DOHH2 (cell line): ENCODE measurements at regions not wholly inside any gene's neighbourhood (a gene's known extent, or its start where the extent isn't known, plus 50 kb on each side); places are given as distances from the start of the nearest gene placed in this dataset.

ENCODE experiments used
- H3F3A ChIP-seq: fragments of 200-600 bp; sonication (generic), shearing (Covaris generic); 2 replicates; pipeline ENCODE4 v1.6.0; 2016; ENCODE audit warnings: antibody characterized with exemption, mild to moderate bottlenecking; ENCODE audit not compliant: control insufficient read depth, insufficient read depth
- H3K27ac ChIP-seq: fragments of 200-600 bp; sonication (generic); 2 replicates; pipeline ENCODE4 v1.5.1; 2014; ENCODE audit warnings: low read depth, mild to moderate bottlenecking, low read length, moderate library complexity
- H3K27me3 ChIP-seq: fragments of 200-600 bp; sonication (generic); 2 replicates; pipeline ENCODE4 v1.6.1; 2014; ENCODE audit warnings: mild to moderate bottlenecking, low read length, mixed read lengths; ENCODE audit not compliant: control insufficient read depth
- H3K36me3 ChIP-seq: fragments of 200-600 bp; sonication (generic); 2 replicates; pipeline ENCODE4 v1.6.1; 2014; ENCODE audit warnings: mild to moderate bottlenecking, low read length, moderate library complexity, mixed read lengths; ENCODE audit not compliant: control insufficient read depth
- H3K4me1 ChIP-seq: fragments of 200-600 bp; sonication (generic); 2 replicates; pipeline ENCODE4 v1.6.1; 2014; ENCODE audit warnings: mild to moderate bottlenecking, low read length, mixed read lengths; ENCODE audit not compliant: control insufficient read depth
- H3K4me2 ChIP-seq: fragments of 200-600 bp; sonication (generic); 2 replicates; pipeline ENCODE4 v1.6.0; 2014; ENCODE audit warnings: mild to moderate bottlenecking, low read length, moderate library complexity
- H3K4me3 ChIP-seq: fragments of 200-600 bp; sonication (generic); 2 replicates; pipeline ENCODE4 v1.5.1; 2014; ENCODE audit warnings: mild to moderate bottlenecking, low read length, mixed read lengths
- H3K79me2 ChIP-seq: fragments of 200-600 bp; sonication (generic); 2 replicates; pipeline ENCODE4 v1.6.1; 2014; ENCODE audit warnings: mild to moderate bottlenecking, low read length, mixed read lengths; ENCODE audit not compliant: control insufficient read depth
- H3K9me2 ChIP-seq: fragments of 200-600 bp; sonication (generic); replicated peaks from 2 replicates; pipeline ENCODE4 v1.6.1; 2014; ENCODE audit warnings: mild to moderate bottlenecking, low read length, mixed read lengths; ENCODE audit not compliant: control insufficient read depth
- H3K9me3 ChIP-seq: fragments of 200-600 bp; sonication (generic); 2 replicates; pipeline ENCODE4 v1.6.1; 2014; ENCODE audit warnings: antibody characterized with exemption, low read length, mixed read lengths; ENCODE audit not compliant: control insufficient read depth, insufficient read depth
- H4K20me1 ChIP-seq: fragments of 200-600 bp; sonication (generic); 2 replicates; pipeline ENCODE4 v1.6.0; 2014; ENCODE audit warnings: low read depth, mild to moderate bottlenecking, antibody characterized with exemption, low read length, moderate library complexity; ENCODE audit not compliant: control insufficient read depth, insufficient read depth
- CTCF ChIP-seq: fragments of 200-600 bp; sonication (generic); IDR thresholded peaks from one replicate; pipeline ENCODE4 v1.5.1; 2014; ENCODE audit warnings: antibody characterized with exemption, mild to moderate bottlenecking, low read depth, low read length; ENCODE audit not compliant: poor library complexity, severe bottlenecking
- EZH2phosphoT487 ChIP-seq: fragments of 200-600 bp; sonication (generic); IDR thresholded peaks from 2 replicates; pipeline ENCODE4 v1.6.1; 2017; ENCODE audit warnings: borderline replicate concordance, mild to moderate bottlenecking, antibody characterized with exemption, low read length, moderate library complexity, mixed read lengths

- H3K27ac ChIP-seq = no peak overlapping the region
- no peak for TF ChIP-seq EZH2phosphoT487
- no peak for TF ChIP-seq CTCF
- H3K27me3 ChIP-seq = no peaks in the 10 kb centered on the region
- H3K4me3 ChIP-seq = no peak overlapping the region
- no peaks in the 10 kb centered on the region for H3K36me3 ChIP-seq
- no peaks in the 10 kb centered on the region for H3K9me2 ChIP-seq
- no peaks in the 10 kb centered on the region for H3K79me2 ChIP-seq
- no peak overlapping the region for H3K4me2 ChIP-seq
- H3K9me3 ChIP-seq = peaks cover 5% of the 10 kb centered on the region; the same call in 1 of the 2 replicates
- H3K4me1 ChIP-seq = peaks cover 6% of the 10 kb centered on the region
- no peaks in the 10 kb centered on the region for H4K20me1 ChIP-seq
- no peaks in the 10 kb centered on the region for H3F3A ChIP-seq
Observed at GRCh38 chr4:4918067-4918466, 58.6 kb downstream of the MSX1 start.

- Histone ChIP-seq H4K20me1 (no peaks in the 10 kb centered on the region), H3K27ac (no peak overlapping the region), H3K4me2 (no peak overlapping the region), H3K36me3 (no peaks in the 10 kb centered on the region), H3K9me3 (peaks cover 5% of the 10 kb centered on the region; the same call in 1 of the 2 replicates), H3K27me3 (no peaks in the 10 kb centered on the region), H3K79me2 (no peaks in the 10 kb centered on the region), H3K4me3 (no peak overlapping the region), H3K4me1 (peaks cover 6% of the 10 kb centered on the region), H3F3A (no peaks in the 10 kb centered on the region), H3K9me2 (no peaks in the 10 kb centered on the region)
- no peak for TF ChIP-seq EZH2phosphoT487
- no peak for TF ChIP-seq CTCF
Observed at GRCh38 chr4:4919927-4920326, 60.5 kb downstream of the MSX1 start.

GRCh38 chr4:4921077-4921476, 61.6 kb downstream of the MSX1 start:
- Histone ChIP-seq H3K4me3 (no peak overlapping the region), H3F3A (no peaks in the 10 kb centered on the region), H3K79me2 (no peaks in the 10 kb centered on the region), H3K4me1 (peaks cover 6% of the 10 kb centered on the region), H3K4me2 (no peak overlapping the region), H3K9me2 (no peaks in the 10 kb centered on the region), H4K20me1 (no peaks in the 10 kb centered on the region), H3K9me3 (peaks cover 5% of the 10 kb centered on the region; the same call in 1 of the 2 replicates), H3K27ac (no peak overlapping the region), H3K27me3 (no peaks in the 10 kb centered on the region), H3K36me3 (no peaks in the 10 kb centered on the region)
- no peak for TF ChIP-seq CTCF
- TF ChIP-seq EZH2phosphoT487 = no peak

- Histone ChIP-seq H3K4me2 (no peak overlapping the region), H3F3A (no peaks in the 10 kb centered on the region), H3K79me2 (no peaks in the 10 kb centered on the region), H3K9me3 (peaks cover 4% of the 10 kb centered on the region; the same call in 1 of the 2 replicates), H3K36me3 (no peaks in the 10 kb centered on the region), H4K20me1 (no peaks in the 10 kb centered on the region), H3K4me3 (no peak overlapping the region), H3K4me1 (peaks cover 6% of the 10 kb centered on the region), H3K27ac (no peak overlapping the region), H3K9me2 (no peaks in the 10 kb centered on the region), H3K27me3 (no peaks in the 10 kb centered on the region)
- TF ChIP-seq CTCF = no peak
- TF ChIP-seq EZH2phosphoT487 = no peak
Observed at GRCh38 chr4:4922441-4922840, 63.0 kb downstream of the MSX1 start.
